Tibial nerve (tissue), 4 donors: ENCODE measurements at regions not wholly inside any gene's neighbourhood (a gene's known extent, or its start where the extent isn't known, plus 50 kb on each side); places are given as distances from the start of the nearest gene placed in this dataset.

ENCODE experiments used
- DNase-seq, 2 donors: peaks; one replicate each; pipeline ENCODE4 v3.0.0-alpha.2; 2019; ENCODE audit warnings: low spot score in 2 of 2
- H3K27ac ChIP-seq, 4 donors: fragments of 200-600 bp; sonication (generic) in 3 of 4; one replicate each; pipeline ENCODE4 v1.5.1; 2017 to 2019; ENCODE audit warnings: mild to moderate bottlenecking in 1 of 4
- H3K27me3 ChIP-seq, 2 donors: fragments of 200-600 bp; sonication (generic) in 1 of 2; one replicate each; pipeline versions ENCODE4 v1.5.1 to v1.6.0; 2017 to 2019
- H3K36me3 ChIP-seq, 3 donors: fragments of 200-600 bp; sonication (generic); one replicate each; pipeline ENCODE4 v1.5.1; 2018 to 2019
- H3K4me1 ChIP-seq, 4 donors: fragments of 200-600 bp; sonication (generic) in 3 of 4; one replicate each; pipeline ENCODE4 v1.5.1; 2017 to 2019
- H3K4me3 ChIP-seq, 4 donors: fragments of 200-600 bp; sonication (generic) in 3 of 4; one replicate each; pipeline ENCODE4 v1.5.1; 2017 to 2019; ENCODE audit warnings: mild to moderate bottlenecking in 1 of 4, moderate library complexity in 1 of 4
- H3K9me3 ChIP-seq, 4 donors: fragments of 200-600 bp; sonication (generic) in 3 of 4; one replicate each; pipeline ENCODE4 v1.5.1; 2017 to 2019
- CTCF ChIP-seq, 5 experiments: fragments of 200-600 bp in 3 of 5; fragments of 450-650 bp in 2 of 5; sonication (generic) in 3 of 5; IDR thresholded peaks; one replicate each; pipeline ENCODE4 v1.5.1; 2016 to 2019; ENCODE audit warnings: antibody characterized with exemption in 5 of 5, mild to moderate bottlenecking in 3 of 5, moderate library complexity in 2 of 5
- EP300 ChIP-seq, 2 donors: sonication (generic); formaldehyde crosslinking; IDR thresholded peaks; one replicate each; pipeline ENCODE4 v1.6.1; 2017; ENCODE audit warnings: antibody characterized with exemption in 2 of 2, mild to moderate bottlenecking in 1 of 2
- POLR2A ChIP-seq, 2 donors: fragments of 450-650 bp; IDR thresholded peaks; one replicate each; pipeline ENCODE4 v1.6.1; 2017; ENCODE audit warnings: antibody characterized with exemption in 2 of 2, mild to moderate bottlenecking in 2 of 2, moderate library complexity in 2 of 2
- WGBS, 2 donors: methylation state at CpG; one replicate each; pipeline ENCODE4 v1.1.5; 2018; 5-methylcytosine and 5-hydroxymethylcytosine counted together

- H3K9me3 ChIP-seq: no peaks in the 10 kb centered on the region
- no peaks in the 10 kb centered on the region for H3K27me3 ChIP-seq
- H3K36me3 ChIP-seq: no peaks in the 10 kb centered on the region
- no peak for DNase-seq
- H3K4me1 ChIP-seq: no peaks in the 10 kb centered on the region
- TF ChIP-seq CTCF (IDR thresholded peaks at IDR 0.05): no peak
- no peak for TF ChIP-seq POLR2A (IDR thresholded peaks at IDR 0.05)
- no peak overlapping the region for H3K27ac ChIP-seq
- WGBS, 2 donors: 82 to 100% methylated on average over 2 of the region's 2 CpGs
- H3K4me3 ChIP-seq: no peak overlapping the region
These were observed 109.4 kb upstream of the LRRN1 start for GRCh38 chr3:3689601-3690375.

- DNase-seq: no peak
- Histone ChIP-seq H3K36me3 (no peaks in the 10 kb centered on the region), H3K27me3 (no peaks in the 10 kb centered on the region), H3K27ac (no peak overlapping the region), H3K9me3 (no peaks in the 10 kb centered on the region), H3K4me1 (no peaks in the 10 kb centered on the region), H3K4me3 (no peak overlapping the region)
- WGBS, 2 donors: 64 to 74% methylated on average over 3 of the region's 3 CpGs
- TF ChIP-seq EP300 (IDR thresholded peaks at IDR 0.05) (no peak), POLR2A (IDR thresholded peaks at IDR 0.05) (no peak), CTCF (IDR thresholded peaks at IDR 0.05) (no peak)
These were observed 112.2 kb upstream of the LRRN1 start for GRCh38 chr3:3686907-3687648.

GRCh38 chr3:3685721-3686120, 113.5 kb upstream of the LRRN1 start:
- Histone ChIP-seq H3K27ac (no peak overlapping the region), H3K27me3 (no peaks in the 10 kb centered on the region), H3K9me3 (no peaks in the 10 kb centered on the region), H3K4me1 (no peaks in the 10 kb centered on the region), H3K4me3 (no peak overlapping the region), H3K36me3 (peaks cover 0 to 4% (median 0%) of the 10 kb centered on the region in 3 donors)
- TF ChIP-seq POLR2A (IDR thresholded peaks at IDR 0.05) (no peak), CTCF (IDR thresholded peaks at IDR 0.05) (no peak), EP300 (IDR thresholded peaks at IDR 0.05) (no peak)
- DNase-seq: no peak
- WGBS, 2 donors: 77 to 84% methylated on average over 7 of the region's 7 CpGs

GRCh38 chr3:3683261-3683660, 116.0 kb upstream of the LRRN1 start:
- Histone ChIP-seq H3K9me3 (no peaks in the 10 kb centered on the region), H3K36me3 (peaks cover 0 to 4% (median 0%) of the 10 kb centered on the region in 3 donors), H3K4me1 (no peaks in the 10 kb centered on the region), H3K4me3 (no peak overlapping the region), H3K27me3 (no peaks in the 10 kb centered on the region), H3K27ac (no peak overlapping the region)
- 91 to 98% methylated on average over 1 of the region's 1 CpG for WGBS, 2 donors
- TF ChIP-seq EP300 (IDR thresholded peaks at IDR 0.05): no peak
- no peak for TF ChIP-seq POLR2A (IDR thresholded peaks at IDR 0.05)
- TF ChIP-seq CTCF (IDR thresholded peaks at IDR 0.05): no peak
- DNase-seq: no peak

GRCh38 chr3:3675801-3676200, 123.4 kb upstream of the LRRN1 start:
- Histone ChIP-seq H3K4me1 (no peaks in the 10 kb centered on the region), H3K36me3 (no peaks in the 10 kb centered on the region), H3K9me3 (no peaks in the 10 kb centered on the region), H3K27ac (no peak overlapping the region), H3K27me3 (no peaks in the 10 kb centered on the region), H3K4me3 (no peak overlapping the region)
- TF ChIP-seq CTCF (IDR thresholded peaks at IDR 0.05) (no peak), POLR2A (IDR thresholded peaks at IDR 0.05) (no peak), EP300 (IDR thresholded peaks at IDR 0.05) (no peak)
- 66 to 83% methylated on average over 1 of the region's 1 CpG for WGBS, 2 donors
- no peak for DNase-seq
